Glutamatergic neuron (in vitro differentiated cells): ENCODE measurements at regions not wholly inside any gene's neighbourhood (a gene's known extent, or its start where the extent isn't known, plus 50 kb on each side); places are given as distances from the start of the nearest gene placed in this dataset.

Source experiments
- DNase-seq: peaks from one replicate; pipeline ENCODE4 v3.0.0; 2022
- H3K27ac Mint-ChIP-seq: one replicate; pipeline ENCODE4 v1.8.0; 2020; ENCODE audit warnings: mild to moderate bottlenecking, mixed read lengths, inconsistent platforms; ENCODE audit not compliant: unreplicated experiment
- H3K27me3 Mint-ChIP-seq: one replicate; pipeline ENCODE4 v1.8.0; 2020; ENCODE audit warnings: mild to moderate bottlenecking, moderate library complexity, mixed read lengths, inconsistent platforms; ENCODE audit not compliant: unreplicated experiment
- H3K36me3 Mint-ChIP-seq: one replicate; pipeline ENCODE4 v1.8.0; 2020; ENCODE audit warnings: mild to moderate bottlenecking, mixed read lengths, inconsistent platforms; ENCODE audit not compliant: unreplicated experiment
- H3K4me1 Mint-ChIP-seq: one replicate; pipeline ENCODE4 v1.8.0; 2020; ENCODE audit warnings: mild to moderate bottlenecking, low read depth, mixed read lengths, inconsistent platforms; ENCODE audit not compliant: unreplicated experiment
- H3K4me3 Mint-ChIP-seq: one replicate; pipeline ENCODE4 v1.8.0; 2020; ENCODE audit warnings: mild to moderate bottlenecking, mixed read lengths, inconsistent platforms; ENCODE audit not compliant: unreplicated experiment
- H3K9me3 Mint-ChIP-seq: one replicate; pipeline ENCODE4 v1.8.0; 2020; ENCODE audit warnings: mild to moderate bottlenecking, moderate library complexity, mixed read lengths, inconsistent platforms; ENCODE audit not compliant: unreplicated experiment
- TF ChIP-seq, protein P1 (sequence below): fragments of 200-600 bp; sonication (generic); IDR thresholded peaks from one replicate; pipeline ENCODE4 v1.5.0; 2021; ENCODE audit not compliant: partially characterized antibody, unreplicated experiment

DNA sequence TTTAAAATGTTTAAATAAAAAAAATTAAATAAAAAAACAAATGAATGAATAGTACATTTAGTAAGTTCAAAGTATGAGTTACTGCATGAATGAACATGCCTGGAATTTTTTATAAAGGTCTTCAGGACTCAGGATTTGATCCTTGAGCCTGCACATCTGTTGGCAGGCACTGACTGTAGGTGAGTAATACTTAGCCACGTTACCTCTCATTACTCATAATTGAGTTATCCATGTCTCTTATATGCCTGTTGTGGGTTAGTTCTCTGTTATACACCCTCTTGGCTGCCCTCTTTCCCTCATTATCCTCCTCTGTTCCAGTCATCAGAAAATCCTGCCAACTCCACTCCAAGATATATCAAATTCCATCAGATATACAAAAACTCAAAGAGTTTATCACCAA, 276.0 kb downstream of the FBXW7 start:
- Mint-ChIP-seq H3K27me3 (peaks cover 4% of the 10 kb centered on the region), H3K4me3 (no peak overlapping the region), H3K9me3 (peaks cover 3% of the 10 kb centered on the region), H3K36me3 (no peaks in the 10 kb centered on the region), H3K4me1 (no peaks in the 10 kb centered on the region), H3K27ac (no peak overlapping the region)
- TF ChIP-seq, protein P1, sequence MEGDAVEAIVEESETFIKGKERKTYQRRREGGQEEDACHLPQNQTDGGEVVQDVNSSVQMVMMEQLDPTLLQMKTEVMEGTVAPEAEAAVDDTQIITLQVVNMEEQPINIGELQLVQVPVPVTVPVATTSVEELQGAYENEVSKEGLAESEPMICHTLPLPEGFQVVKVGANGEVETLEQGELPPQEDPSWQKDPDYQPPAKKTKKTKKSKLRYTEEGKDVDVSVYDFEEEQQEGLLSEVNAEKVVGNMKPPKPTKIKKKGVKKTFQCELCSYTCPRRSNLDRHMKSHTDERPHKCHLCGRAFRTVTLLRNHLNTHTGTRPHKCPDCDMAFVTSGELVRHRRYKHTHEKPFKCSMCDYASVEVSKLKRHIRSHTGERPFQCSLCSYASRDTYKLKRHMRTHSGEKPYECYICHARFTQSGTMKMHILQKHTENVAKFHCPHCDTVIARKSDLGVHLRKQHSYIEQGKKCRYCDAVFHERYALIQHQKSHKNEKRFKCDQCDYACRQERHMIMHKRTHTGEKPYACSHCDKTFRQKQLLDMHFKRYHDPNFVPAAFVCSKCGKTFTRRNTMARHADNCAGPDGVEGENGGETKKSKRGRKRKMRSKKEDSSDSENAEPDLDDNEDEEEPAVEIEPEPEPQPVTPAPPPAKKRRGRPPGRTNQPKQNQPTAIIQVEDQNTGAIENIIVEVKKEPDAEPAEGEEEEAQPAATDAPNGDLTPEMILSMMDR, result no peak
- no peak for DNase-seq

DNA sequence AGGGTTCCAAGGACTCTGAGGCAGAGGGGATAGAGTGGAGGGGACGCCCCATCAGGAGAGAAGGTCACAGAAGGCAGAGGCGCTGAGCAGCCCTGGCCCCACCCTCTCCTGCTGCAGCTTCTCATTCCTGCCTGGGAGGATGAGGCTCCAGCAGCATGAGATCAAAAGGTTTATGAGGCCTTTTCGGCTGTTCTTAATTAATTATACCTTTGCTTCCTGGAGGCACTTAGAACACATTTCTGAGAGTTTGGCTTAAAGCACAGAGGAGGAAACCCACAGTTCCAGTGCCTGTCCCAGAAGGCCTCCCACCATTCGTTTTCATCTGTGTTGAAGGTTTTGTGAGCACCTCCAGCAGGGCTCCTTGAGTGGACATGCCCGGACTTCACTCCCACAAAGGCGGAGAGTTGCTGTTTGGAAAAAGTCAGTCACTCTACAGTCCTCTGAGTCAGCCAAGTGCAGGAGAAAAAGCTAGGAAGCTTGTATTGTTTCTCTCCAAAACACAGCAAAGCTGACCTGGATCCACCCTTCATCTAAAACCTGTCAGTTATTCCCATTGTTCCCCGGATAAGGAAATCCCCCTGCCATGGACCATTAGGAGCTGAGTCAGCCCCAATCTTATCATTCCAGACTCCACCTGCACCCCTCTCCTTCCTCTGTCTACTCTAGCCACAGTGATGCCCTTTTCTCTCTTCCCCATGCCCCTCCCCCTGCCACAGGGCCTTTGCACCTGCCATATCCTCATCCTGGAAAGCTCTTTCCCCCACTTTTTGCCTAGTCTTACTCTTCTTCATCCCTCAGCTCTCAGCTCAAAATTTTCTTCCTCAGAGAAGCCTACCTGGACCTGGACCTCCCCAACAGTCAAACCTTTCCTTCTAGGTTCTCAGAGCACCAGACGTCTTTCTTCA, 276.8 kb downstream of the FBXW7 start:
- Mint-ChIP-seq H3K4me1 (no peaks in the 10 kb centered on the region), H3K27ac (no peak overlapping the region), H3K9me3 (peaks cover 3% of the 10 kb centered on the region), H3K36me3 (no peaks in the 10 kb centered on the region), H3K4me3 (no peak overlapping the region), H3K27me3 (peaks cover 4% of the 10 kb centered on the region)
- DNase-seq, result no peak
- TF ChIP-seq, protein P1, result no peak

DNA sequence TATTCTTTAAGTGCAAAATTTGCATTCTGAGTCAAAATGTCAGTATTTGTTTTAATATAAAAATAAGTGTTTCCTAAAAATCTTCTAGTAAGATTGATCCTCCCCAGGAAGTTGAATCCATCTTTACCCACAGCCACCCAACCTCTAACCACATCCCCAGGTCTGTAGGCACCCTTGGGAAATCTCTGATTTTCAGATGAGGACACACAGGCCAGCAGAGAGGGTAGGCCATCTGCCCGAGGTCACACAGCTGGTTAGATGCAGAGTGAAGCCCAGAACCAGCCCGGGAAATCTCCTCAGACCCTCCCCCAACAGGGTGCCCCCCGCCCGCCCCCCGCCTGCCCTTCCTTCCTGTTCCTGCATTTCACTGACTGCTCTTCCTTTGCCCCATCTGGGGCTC, 277.5 kb downstream of the FBXW7 start:
- Mint-ChIP-seq H3K27ac (no peak overlapping the region), H3K36me3 (no peaks in the 10 kb centered on the region), H3K4me3 (no peak overlapping the region), H3K4me1 (no peaks in the 10 kb centered on the region), H3K27me3 (peaks cover 4% of the 10 kb centered on the region), H3K9me3 (peaks cover 3% of the 10 kb centered on the region)
- no peak for DNase-seq
- TF ChIP-seq, protein P1, result no peak

GRCh38 chr4:152257601-152258066, 278.3 kb downstream of the FBXW7 start:
- Mint-ChIP-seq H3K4me3 (no peak overlapping the region), H3K27me3 (peaks cover 4% of the 10 kb centered on the region), H3K4me1 (no peaks in the 10 kb centered on the region), H3K9me3 (peaks cover 3% of the 10 kb centered on the region), H3K36me3 (peaks cover 6% of the 10 kb centered on the region), H3K27ac (no peak overlapping the region)
- DNase-seq, result no peak
- TF ChIP-seq, protein P1, result no peak

DNA sequence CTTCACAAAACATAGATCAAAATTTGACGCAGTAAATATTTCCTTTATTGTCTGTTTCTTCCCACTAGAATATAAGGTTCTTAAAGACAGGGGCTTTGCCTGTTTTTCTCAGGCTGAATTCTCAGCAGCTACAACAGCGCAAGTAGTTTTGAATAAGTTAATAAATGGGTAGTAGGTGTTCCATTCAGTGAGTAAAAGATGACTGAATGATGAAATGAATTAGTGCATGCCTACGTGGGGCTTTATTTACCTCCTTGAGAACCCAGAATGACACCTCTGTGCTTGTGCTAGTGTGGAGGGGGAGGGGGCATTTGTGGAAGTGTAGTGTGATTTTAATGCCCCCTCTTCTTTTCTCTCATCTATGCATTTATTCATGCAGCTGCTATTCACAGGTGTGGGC, 278.9 kb downstream of the FBXW7 start:
- Mint-ChIP-seq H3K4me3 (no peak overlapping the region), H3K27me3 (peaks cover 4% of the 10 kb centered on the region), H3K27ac (no peak overlapping the region), H3K36me3 (peaks cover 8% of the 10 kb centered on the region), H3K9me3 (peaks cover 3% of the 10 kb centered on the region), H3K4me1 (no peaks in the 10 kb centered on the region)
- TF ChIP-seq, protein P1, result no peak
- no peak for DNase-seq
